Upper lobe of left lung (tissue), 6 donors: ENCODE measurements at regions not wholly inside any gene's neighbourhood (a gene's known extent, or its start where the extent isn't known, plus 50 kb on each side); places are given as distances from the start of the nearest gene placed in this dataset.
"Not testable (repeated sequence)": the region's sequence is repeated elsewhere in the genome, so short reads cannot be mapped to it uniquely, and the experiment has no call there.

ENCODE experiments used
- ATAC-seq, 2 donors: fragments of 200-7000 bp; cut with Tn5 transposase; one replicate each; pipeline ENCODE4 v1.9.1; 2022; ENCODE audit warnings: mild to moderate bottlenecking in 2 of 2, moderate library complexity in 2 of 2; ENCODE audit not compliant: low FRiP score in 2 of 2
- DNase-seq, 2 donors: peaks; one replicate each; pipeline ENCODE4 v3.0.0-alpha.2; 2019 to 2020
- H3K27ac ChIP-seq, 4 donors: fragments of 200-600 bp; sonication (generic); one replicate each; pipeline ENCODE4 v1.5.1; 2016 to 2019
- H3K27me3 ChIP-seq, 4 donors: fragments of 200-600 bp; sonication (generic); one replicate each; pipeline ENCODE4 v1.5.1; 2017 to 2019
- H3K36me3 ChIP-seq, 4 donors: fragments of 200-600 bp; sonication (generic); one replicate each; pipeline ENCODE4 v1.5.1; 2016 to 2019
- H3K4me1 ChIP-seq, 4 donors: fragments of 200-600 bp; sonication (generic); one replicate each; pipeline ENCODE4 v1.5.1; 2018 to 2019
- H3K4me3 ChIP-seq, 4 donors: fragments of 200-600 bp; sonication (generic); one replicate each; pipeline ENCODE4 v1.5.1; 2017 to 2019; ENCODE audit warnings: mild to moderate bottlenecking in 2 of 4, moderate library complexity in 1 of 4
- H3K9me3 ChIP-seq, 4 donors: fragments of 200-600 bp; sonication (generic); one replicate each; pipeline ENCODE4 v1.5.1; 2018 to 2019
- EP300 ChIP-seq, 4 donors: sonication (generic); formaldehyde crosslinking; IDR thresholded peaks; one replicate each; pipeline ENCODE4 v1.5.1; 2017; ENCODE audit warnings: antibody characterized with exemption in 4 of 4, control low read depth in 2 of 4
- POLR2A ChIP-seq, 4 donors: fragments of 450-650 bp; IDR thresholded peaks; one replicate each; pipeline ENCODE4 v1.5.1; 2016 to 2017; ENCODE audit warnings: antibody characterized with exemption in 4 of 4, mild to moderate bottlenecking in 2 of 4
- POLR2AphosphoS5 ChIP-seq, 2 donors: sonication (generic); formaldehyde crosslinking; IDR thresholded peaks; one replicate each; pipeline ENCODE4 v1.5.1; 2017; ENCODE audit warnings: antibody characterized with exemption in 2 of 2
- WGBS, 2 donors: methylation state at CpG; one replicate each; pipeline ENCODE4 v1.1.5; 2017 to 2018; 5-methylcytosine and 5-hydroxymethylcytosine counted together
- TF ChIP-seq, protein P1 (sequence below), 6 experiments: fragments of 450-650 bp in 4 of 6; fragments of 200-600 bp in 2 of 6; sonication (generic) in 2 of 6; IDR thresholded peaks; one replicate each; pipeline ENCODE4 v1.5.1; 2016 to 2019; ENCODE audit warnings: antibody characterized with exemption in 6 of 6
- donor health status: DM: no; HTN: no; CAD: no; lungs with moderate emphysema.
- donor health status: DM: no; HTN: yes; CAD: no; lungs with severe emphysema.

- H3K27me3 ChIP-seq: peaks cover 0 to 23% (median 9%) of the 10 kb centered on the region in 4 donors
- H3K27ac ChIP-seq: no peak overlapping the region
- TF ChIP-seq, protein P1, sequence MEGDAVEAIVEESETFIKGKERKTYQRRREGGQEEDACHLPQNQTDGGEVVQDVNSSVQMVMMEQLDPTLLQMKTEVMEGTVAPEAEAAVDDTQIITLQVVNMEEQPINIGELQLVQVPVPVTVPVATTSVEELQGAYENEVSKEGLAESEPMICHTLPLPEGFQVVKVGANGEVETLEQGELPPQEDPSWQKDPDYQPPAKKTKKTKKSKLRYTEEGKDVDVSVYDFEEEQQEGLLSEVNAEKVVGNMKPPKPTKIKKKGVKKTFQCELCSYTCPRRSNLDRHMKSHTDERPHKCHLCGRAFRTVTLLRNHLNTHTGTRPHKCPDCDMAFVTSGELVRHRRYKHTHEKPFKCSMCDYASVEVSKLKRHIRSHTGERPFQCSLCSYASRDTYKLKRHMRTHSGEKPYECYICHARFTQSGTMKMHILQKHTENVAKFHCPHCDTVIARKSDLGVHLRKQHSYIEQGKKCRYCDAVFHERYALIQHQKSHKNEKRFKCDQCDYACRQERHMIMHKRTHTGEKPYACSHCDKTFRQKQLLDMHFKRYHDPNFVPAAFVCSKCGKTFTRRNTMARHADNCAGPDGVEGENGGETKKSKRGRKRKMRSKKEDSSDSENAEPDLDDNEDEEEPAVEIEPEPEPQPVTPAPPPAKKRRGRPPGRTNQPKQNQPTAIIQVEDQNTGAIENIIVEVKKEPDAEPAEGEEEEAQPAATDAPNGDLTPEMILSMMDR (IDR thresholded peaks at IDR 0.05): no peak
- TF ChIP-seq POLR2AphosphoS5 (IDR thresholded peaks at IDR 0.05) (no peak), POLR2A (IDR thresholded peaks at IDR 0.05) (no peak), EP300 (IDR thresholded peaks at IDR 0.05) (no peak)
- no peak for ATAC-seq
- no peaks in the 10 kb centered on the region for H3K36me3 ChIP-seq
- 53 to 61% methylated on average over 10 to 14 of the region's 14 CpGs for WGBS, 2 donors
- peak in 1 of 2 donors; percentile 52 for DNase-seq
- H3K4me1 ChIP-seq: peaks cover 6 to 22% (median 12%) of the 10 kb centered on the region in 4 donors
- no peaks in the 10 kb centered on the region for H3K9me3 ChIP-seq
- H3K4me3 ChIP-seq: no peak overlapping the region
Measured at GRCh38 chr22:49673048-49673447, 154.6 kb downstream of the BRD1 start.

DNA sequence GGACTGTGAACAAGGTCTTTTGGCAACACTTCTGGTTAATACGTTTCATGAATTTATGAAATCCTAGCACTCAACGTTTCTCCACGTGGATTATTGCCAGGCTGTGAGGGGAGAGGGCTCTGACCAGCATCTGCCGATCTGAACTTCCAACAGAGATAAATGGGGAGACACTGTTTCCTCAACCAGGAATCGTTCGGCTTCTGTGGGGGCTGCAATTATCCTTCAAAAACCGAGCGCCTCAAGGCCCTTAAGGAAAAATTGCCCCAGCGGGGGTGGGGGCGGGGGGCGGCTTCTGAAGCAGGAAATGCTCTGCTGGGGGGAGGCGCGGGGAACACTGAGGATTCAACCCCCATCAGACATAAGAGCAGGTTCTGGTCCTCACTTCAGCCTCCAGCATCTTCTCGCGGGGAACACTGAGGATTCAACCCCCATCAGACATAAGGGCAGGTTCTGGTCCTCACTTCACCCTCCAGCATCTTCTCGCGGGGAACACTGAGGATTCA, 155.6 kb downstream of the BRD1 start:
- no peak overlapping the region for H3K4me3 ChIP-seq
- 25 to 57% methylated on average over 6 to 12 of the region's 17 CpGs for whole genome bisulfite sequencing, 2 donors
- peaks cover 0 to 23% (median 9%) of the 10 kb centered on the region in 4 donors for H3K27me3 ChIP-seq
- H3K36me3 ChIP-seq: no peaks in the 10 kb centered on the region
- H3K4me1 ChIP-seq: peaks cover 8 to 32% (median 15%) of the 10 kb centered on the region in 4 donors
- no peak for TF ChIP-seq POLR2A (IDR thresholded peaks at IDR 0.05)
- TF ChIP-seq EP300 (IDR thresholded peaks at IDR 0.05): no peak
- no peak for TF ChIP-seq POLR2AphosphoS5 (IDR thresholded peaks at IDR 0.05)
- TF ChIP-seq, protein P1 (IDR thresholded peaks at IDR 0.05): no peak
- no peaks in the 10 kb centered on the region for H3K9me3 ChIP-seq
- DNase-seq (no peak), ATAC-seq (no peak)
- no peak overlapping the region for H3K27ac ChIP-seq

DNA sequence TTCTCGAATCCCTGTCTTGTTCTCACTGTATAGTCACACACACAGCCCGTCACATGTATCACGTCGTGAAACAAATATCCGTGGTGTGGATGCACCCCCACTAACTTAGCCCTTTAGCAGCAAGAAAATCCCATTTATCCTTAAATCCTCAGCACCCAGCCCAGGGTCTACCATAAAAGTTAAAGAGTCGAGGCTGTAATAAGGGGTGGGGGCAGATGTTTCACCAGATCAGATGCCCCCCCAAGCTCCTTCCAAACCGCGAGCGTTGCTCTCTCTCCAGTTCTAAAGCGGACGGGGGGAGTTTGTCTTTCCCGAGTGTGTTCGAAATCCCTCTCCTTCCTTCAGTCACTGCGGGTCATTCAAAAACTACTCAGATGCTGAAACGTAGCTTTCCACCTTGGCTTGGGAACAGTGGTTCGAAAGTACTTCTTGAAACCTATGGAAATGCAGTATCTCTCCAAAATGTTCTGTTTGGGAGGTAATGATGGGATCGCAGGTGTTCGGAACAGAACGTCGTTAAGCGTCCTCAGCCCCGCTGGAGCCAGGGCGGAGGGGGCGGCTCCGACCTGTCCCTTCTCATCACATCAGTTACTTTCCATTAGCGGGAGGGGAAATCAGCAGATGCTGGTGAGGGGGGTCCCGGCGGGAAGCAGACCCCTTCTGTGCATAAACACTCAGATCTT, 156.2 kb downstream of the BRD1 start:
- WGBS, 2 donors: 31% methylated on average over 28 of the region's 28 CpGs
- Histone ChIP-seq H3K36me3 (no peaks in the 10 kb centered on the region), H3K27ac (peak overlapping the region in 1 of 4 donors; percentile 39), H3K27me3 (peaks cover 0 to 23% (median 9%) of the 10 kb centered on the region in 4 donors), H3K4me3 (peak overlapping the region in 1 of 4 donors; percentile 46), H3K9me3 (no peaks in the 10 kb centered on the region), H3K4me1 (peaks cover 10 to 38% (median 17%) of the 10 kb centered on the region in 4 donors)
- DNase-seq (no peak), ATAC-seq (no peak)
- TF ChIP-seq, protein P1 (IDR thresholded peaks at IDR 0.05): no peak
- TF ChIP-seq EP300 (IDR thresholded peaks at IDR 0.05) (no peak), POLR2A (IDR thresholded peaks at IDR 0.05) (no peak), POLR2AphosphoS5 (IDR thresholded peaks at IDR 0.05) (no peak)

GRCh38 chr22:49670456-49671330, 157.0 kb downstream of the BRD1 start:
- Histone ChIP-seq H3K27ac (peak overlapping the region; percentile 30 to 78 (median 54)), H3K9me3 (no peaks in the 10 kb centered on the region), H3K36me3 (no peaks in the 10 kb centered on the region), H3K4me3 (peak overlapping the region in 3 of 4 donors; percentile 41 to 53 (median 46)), H3K4me1 (peaks cover 18 to 44% (median 24%) of the 10 kb centered on the region in 4 donors), H3K27me3 (peaks cover 0 to 23% (median 9%) of the 10 kb centered on the region in 4 donors)
- DNase-seq (peak; percentile 20 to 85), ATAC-seq (peak in 1 of 2 donors; percentile 35)
- TF ChIP-seq POLR2A (IDR thresholded peaks at IDR 0.05): no peak
- WGBS, 2 donors: 5% methylated on average over 4 to 35 of the region's 69 CpGs

DNA sequence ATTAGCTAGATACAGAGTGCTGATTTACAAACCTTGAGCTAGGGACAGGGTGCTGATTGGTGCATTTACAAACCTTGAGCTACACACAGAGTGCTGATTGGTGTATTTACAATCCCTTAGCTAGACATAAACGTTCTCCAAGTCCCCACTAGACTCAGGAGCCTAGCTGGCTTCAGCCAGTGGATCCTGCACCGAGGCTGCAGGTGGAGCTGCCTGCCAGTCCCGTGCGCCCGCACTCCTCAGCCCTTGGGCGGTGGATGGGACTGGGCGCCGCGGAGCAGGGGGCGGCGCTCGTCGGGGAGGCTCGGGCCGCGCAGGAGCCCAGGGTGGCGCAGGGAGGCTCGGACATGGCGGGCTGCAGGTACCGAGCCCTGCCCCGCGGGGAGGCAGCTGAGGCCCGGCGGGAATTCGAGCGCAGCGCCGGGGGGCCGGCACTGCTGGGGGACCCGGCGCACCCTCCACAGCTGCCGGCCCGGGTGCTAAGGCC, 157.7 kb downstream of the BRD1 start:
- not testable (repeated sequence) for DNase-seq
- H3K27me3 ChIP-seq: peaks cover 0 to 23% (median 9%) of the 10 kb centered on the region in 4 donors

GRCh38 chr22:49669427-49669968, 158.2 kb downstream of the BRD1 start:
- Histone ChIP-seq H3K4me1 (peaks cover 27 to 52% (median 31%) of the 10 kb centered on the region in 4 donors), H3K27me3 (peaks cover 0 to 23% (median 9%) of the 10 kb centered on the region in 4 donors), H3K27ac (peak overlapping the region in 3 of 4 donors; percentile 30 to 82 (median 78)), H3K4me3 (peak overlapping the region in 1 of 4 donors; percentile 46)
- not testable (repeated sequence) for H3K9me3 ChIP-seq, ATAC-seq, DNase-seq, H3K36me3 ChIP-seq
- 63 to 83% methylated on average over 1 of the region's 1 CpG for WGBS, 2 donors

More for the DNA sequence above, 157.7 kb downstream of the BRD1 start:
- WGBS, 2 donors: 2% methylated on average over 16 to 31 of the region's 33 CpGs
- Histone ChIP-seq H3K27ac (peak overlapping the region in 3 of 4 donors; percentile 30 to 78 (median 69)), H3K4me3 (peak overlapping the region in 3 of 4 donors; percentile 41 to 53 (median 46)), H3K4me1 (peaks cover 25 to 47% (median 26%) of the 10 kb centered on the region in 4 donors)
- ATAC-seq, H3K36me3 ChIP-seq, H3K9me3 ChIP-seq: not testable (repeated sequence)
